ENCODE measurements at regions not wholly inside any gene's neighbourhood (a gene's known extent, or its start where the extent isn't known, plus 50 kb on each side); places are given as distances from the start of the nearest gene placed in this dataset.

DNA sequence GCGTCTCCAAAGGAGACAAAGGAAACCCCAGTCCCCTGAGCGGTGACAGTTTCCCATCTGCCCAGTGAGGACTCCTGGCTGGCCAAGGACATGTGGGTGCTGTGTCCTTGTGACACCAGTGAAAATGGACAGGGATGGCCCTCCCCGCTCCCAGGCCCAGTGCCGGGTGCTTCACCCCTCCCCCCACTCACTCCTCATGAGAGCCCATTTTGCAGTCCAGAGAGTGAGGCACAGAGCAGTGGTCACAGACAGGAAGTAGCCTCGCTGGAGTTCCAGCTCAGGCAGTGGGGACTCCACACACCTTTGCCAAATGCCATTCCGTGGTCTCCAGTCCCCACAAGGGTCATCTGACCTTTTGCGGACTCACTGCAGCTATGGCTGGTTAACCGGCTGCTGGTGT is 642.9 kb downstream of the PTPRU start:
- DNase-seq, result no peak

DNA sequence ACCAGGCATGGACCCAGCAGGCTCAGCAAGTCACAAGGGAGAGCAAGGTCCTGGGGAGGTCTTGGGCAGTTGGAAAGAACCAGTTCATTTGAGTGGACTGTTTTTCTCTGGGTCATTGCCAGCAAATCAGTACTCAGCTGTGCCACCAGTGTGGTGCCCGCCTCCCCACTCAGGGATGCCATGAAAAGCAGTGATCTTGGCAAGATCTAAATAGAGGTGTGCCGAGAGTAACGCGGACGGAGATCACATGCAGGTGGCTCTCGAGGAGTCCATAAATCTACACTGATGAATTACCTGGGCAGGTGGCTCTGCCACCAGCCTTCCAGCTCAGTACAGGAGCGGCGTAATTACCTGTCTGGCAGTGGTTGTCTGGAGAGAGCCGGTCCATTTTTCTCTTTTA is 642.2 kb downstream of the PTPRU start:
- no peak for DNase-seq

DNA sequence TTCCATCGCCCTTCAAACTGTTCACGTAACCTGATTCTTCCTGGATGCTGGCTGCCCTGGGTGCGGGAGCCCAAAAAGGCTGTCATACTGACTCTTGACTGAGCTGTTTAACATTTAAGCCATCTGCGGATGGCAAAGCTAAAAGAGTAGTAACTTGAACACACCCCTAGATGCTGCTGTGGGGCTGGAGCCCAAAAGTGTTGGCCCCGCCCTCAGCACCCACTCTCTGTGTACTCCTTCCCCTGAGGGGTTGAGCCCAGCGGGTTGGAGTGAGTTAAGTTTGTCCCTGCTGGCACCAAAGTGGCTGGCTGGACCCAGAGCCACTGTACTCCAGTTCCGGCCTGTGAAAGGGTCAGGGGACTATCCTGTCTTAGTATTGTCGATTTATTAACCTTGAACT is 640.6 kb downstream of the PTPRU start:
- no peak for DNase-seq

DNA sequence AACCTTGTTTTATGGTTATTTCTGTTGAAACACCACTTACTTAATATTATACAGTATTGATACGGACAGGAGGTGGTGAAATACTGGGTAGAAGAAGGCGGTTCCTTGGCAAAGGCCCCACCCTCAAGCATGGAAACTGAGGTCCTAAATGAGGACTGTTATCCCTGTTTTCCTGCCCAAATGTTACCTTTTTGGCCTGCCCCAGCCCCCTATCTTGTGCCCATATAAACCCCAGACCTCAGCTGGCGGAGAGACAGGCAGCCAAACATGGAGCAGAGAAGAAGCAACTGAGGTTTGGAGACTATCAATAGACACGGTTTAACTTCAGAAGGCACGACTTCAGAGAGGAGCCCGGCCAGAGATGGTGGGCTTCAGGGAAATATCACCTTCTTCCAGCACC is 640.1 kb downstream of the PTPRU start:
- no peak for DNase-seq

DNA sequence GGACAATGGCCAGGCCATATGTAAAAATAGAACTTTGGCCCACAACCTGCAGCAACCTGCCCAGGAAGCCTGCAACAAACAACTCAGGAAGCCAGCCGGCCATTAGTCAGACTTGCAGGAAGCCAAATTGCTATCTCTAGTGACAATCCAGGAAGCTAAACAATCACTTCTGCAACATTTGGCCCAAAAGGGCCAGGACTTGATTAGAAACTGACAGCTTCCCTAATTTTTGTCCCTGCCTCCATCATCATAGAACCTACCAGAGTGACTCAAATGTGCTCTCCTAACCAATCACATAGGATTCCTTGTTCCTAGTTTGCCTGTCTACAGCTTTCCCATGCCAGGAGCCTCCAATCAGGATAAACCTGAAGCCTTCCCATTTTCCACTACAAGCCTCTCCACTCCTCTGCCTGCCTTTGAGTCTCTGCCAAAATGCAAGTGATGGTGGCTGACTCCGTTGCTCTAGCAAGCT is 639.3 kb downstream of the PTPRU start:
- DNase-seq, result no peak

DNA sequence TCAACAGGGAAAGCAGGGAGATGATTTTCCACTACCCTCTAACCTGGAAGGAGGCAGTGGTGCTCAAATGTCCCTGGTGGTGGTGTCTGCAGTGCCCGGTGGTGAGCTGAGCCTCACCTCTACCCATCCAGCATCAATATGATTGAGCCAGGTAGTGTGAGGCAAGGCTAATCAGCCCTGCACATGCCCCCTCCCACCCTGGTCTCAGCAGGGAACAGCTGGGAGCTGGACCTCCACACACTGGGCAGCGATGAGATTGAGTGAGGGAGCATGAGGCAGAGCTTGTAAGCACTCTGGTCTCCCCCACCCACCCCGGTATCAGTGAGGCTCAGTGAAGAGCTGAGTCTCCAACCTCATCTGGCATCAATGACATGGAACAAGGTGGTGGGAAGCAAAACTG is 634.3 kb downstream of the PTPRU start:
- DNase-seq, result no peak

DNA sequence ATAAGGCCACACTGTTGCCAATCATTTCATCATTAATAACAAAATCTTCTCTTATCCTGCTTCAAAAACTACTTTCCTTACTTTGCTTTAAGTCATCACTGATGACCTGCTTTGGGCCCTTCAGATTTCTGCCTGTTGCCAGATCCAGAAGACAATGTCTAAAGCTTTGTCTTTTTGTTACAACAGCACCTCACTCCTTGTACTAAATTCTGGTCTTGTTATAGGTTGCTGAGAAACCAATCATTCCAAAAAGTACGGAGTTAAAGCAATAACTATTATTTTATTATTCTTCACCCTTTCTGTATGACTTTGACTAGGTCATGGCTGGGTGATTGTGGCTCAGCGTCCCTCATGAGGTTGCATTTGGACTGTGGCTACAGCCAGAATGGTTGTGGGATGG is 633.5 kb downstream of the PTPRU start:
- no peak for DNase-seq

DNA sequence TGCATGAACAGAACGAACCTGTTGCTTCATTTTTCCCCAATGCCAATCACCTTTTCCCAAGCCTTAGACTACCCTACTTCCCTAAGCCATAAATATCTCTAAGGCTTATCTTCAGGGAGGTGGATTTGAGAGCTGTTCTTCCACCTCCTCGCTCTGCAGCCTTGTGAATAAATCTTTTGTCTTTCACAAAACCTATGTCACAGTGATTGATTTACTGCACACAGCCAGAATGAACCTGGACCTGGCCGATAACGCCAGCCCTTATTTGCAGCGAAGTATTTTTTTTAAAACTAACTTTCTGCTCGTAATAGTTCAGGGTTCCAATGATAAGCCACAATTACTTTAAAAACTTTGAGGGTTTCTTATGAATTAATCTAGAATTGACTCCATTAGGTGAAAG is 632.6 kb downstream of the PTPRU start:
- no peak for DNase-seq

DNA sequence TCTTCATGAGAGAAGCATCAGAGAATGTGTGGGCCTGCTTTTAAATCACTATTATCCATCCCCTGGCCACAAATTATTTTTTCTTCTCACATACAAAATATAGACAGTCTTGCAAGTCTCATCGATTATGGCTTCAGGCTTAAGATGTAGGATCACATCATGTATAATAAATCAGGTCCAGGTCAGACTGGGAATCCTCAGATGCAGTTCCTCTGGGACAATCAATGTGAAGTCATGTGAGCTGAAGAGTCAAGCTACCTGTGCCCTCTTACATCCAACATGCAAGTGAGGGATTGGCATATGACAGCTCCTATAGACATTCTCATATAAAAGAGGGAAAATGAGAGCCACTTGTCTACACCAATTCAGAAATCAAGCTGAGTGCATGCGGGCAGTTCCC is 631.8 kb downstream of the PTPRU start:
- no peak for DNase-seq

DNA sequence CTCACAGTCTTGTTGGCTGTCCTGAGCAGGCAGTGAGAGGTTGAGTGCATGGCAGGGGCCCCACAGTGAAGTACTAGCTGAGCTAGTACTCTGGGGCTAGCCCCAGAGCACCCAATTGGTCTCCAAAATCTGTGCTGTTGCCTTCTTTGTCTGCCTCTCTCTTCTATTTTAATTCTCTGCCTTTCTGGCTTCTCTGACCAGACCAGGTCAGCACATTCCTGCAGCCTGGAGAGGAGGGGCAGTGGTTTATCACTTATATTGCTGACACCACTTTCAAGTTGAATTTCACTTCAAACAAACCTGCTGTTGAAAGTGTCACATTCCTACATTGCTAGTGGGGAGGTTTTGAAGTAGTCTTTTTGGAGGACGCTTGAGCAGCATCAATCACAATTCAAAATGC is 628.7 kb downstream of the PTPRU start:
- DNase-seq, result no peak

DNA sequence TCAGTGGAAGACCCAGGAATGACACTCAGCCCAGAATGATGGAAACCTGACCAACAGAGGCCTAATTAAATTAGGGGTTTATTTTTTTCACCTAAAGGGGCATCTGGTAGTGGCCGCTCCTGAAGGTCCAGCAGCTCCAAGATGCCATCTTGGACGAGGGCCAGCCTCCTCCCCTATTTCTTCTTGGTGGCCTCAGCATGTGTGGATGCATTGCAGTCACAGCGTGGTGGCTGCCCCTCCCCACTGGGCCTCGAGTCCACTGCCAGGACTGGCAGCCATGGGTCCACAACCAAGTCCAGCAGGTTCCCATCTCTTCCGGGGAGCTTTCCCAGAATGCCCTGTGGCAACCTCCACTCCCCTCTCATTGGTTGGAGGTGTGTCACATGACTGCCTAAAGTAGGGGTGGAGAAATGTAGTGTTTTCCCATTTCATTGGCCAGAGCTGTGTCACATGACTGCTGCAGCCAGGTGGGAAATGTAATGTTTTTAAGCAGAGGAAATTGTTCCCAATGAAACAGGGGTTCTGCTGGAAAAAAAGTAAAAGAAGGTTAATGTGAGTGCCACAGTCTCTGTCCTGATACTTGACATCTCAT is 628.2 kb downstream of the PTPRU start:
- DNase-seq, result no peak

DNA sequence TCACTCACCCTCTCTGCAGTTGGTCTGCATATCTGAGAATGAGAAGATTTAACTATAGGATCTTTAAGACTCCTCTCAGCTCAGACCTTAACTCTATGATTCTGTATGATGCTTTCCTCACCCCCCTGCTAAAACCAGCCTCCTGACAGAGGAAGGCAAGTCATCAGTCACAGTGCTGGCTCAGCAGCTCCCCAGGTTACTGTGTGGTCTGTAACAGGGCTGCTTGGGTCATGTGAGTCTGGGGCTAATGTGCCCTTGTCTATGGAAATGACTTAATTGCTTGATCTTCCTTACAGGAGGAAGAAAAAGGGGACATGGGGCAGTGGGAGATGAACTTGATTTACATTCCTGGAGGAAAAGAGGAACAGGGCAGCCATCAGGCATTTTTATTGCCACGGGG is 625.6 kb downstream of the PTPRU start:
- DNase-seq, result no peak

DNA sequence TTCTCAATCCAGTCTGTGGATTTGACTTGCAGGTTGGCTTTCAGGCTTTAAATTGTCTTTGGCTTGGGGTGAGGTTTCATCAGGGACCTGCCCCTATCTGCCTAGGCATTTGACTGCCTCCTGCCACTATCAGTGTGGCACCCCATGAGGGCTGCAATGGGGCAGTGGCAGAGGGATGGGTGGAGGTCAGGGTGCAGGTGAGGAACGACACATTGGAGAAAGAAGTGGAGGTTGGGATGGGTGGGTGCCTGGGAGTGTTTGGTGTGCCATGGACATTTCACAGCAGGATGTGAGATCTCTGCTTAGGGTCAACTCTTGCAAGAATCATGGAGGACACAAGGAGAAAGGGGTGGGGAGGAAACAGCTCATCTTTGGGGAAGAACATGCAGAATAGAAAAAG is 625.1 kb downstream of the PTPRU start:
- DNase-seq, result no peak

DNA sequence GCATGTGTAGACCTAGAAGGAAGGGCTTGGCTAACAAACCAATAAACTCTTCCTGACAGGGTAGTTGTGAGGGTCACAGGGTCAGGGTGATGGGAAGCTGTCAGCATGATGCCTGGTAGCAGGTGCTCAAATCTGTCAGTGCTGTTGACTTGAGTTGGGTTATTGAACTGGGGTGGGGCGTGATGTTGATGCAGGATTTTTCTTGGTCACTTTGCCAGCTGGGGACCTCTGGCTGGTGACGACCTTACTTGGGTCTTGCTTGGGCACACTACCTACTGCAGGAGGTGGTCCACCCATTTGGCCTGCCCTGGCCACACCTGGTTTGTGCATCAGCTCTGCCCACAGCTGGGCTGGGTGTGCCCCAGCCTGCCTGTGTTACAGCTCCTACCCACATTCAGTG is 624.4 kb downstream of the PTPRU start:
- no peak for DNase-seq

DNA sequence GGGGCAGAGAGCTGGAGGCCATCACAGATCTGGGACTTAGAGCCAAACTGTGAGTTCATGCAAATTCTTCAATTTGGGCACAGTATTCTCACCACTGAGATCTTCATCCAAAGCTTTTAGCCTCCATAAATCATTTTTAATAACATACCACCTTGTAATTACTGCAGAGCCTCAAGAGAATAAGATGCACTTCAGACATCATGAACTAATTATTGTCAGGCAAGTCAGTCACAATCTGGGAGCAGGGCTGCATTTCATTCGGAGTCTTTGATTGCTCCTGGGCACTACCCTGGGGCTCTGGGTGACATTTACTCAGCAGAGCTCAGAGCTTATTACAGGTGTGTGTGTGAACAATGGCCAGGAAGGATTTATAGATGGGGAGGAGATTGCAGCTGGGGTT is 623.7 kb downstream of the PTPRU start:
- no peak for DNase-seq

DNA sequence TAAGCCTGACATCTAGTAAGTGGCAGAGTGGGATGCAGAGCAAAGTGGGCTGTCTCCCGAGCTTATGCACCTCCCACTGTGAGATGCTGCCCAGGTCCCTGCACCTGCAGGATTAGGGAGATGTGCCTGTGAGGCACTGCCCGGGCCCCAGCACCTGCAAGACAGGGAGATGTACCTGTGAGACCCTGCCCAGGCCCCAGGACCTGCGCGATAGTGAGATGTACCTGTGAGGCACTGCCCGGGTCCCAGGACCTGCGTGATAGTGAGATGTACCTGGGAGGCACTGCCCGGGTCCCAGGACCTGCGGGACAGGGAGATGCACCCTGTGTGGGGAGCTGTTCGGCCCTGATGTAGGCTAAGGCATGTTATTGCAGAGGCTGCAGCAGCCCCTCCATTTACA is 622.8 kb downstream of the PTPRU start:
- no peak for DNase-seq

DNA sequence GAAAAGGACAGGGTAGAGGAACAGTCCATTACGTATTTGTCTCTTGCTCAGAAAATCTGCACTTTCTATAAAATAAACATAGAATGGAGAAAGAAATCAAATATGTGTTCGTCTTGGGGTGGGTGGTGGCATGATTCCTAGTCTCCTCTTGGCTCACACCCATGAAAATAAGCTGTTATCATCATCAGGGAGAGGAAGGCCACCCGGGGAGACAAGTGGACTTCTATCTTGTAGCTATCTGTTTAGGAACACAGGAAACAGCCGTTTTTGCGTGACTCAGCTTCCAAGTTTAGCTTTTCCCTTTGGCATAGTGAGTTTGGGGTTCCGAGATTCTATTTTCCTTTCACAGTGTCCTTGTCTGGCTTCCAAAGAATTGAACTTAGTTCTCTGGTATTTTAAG is 622.3 kb downstream of the PTPRU start:
- DNase-seq, result no peak

DNA sequence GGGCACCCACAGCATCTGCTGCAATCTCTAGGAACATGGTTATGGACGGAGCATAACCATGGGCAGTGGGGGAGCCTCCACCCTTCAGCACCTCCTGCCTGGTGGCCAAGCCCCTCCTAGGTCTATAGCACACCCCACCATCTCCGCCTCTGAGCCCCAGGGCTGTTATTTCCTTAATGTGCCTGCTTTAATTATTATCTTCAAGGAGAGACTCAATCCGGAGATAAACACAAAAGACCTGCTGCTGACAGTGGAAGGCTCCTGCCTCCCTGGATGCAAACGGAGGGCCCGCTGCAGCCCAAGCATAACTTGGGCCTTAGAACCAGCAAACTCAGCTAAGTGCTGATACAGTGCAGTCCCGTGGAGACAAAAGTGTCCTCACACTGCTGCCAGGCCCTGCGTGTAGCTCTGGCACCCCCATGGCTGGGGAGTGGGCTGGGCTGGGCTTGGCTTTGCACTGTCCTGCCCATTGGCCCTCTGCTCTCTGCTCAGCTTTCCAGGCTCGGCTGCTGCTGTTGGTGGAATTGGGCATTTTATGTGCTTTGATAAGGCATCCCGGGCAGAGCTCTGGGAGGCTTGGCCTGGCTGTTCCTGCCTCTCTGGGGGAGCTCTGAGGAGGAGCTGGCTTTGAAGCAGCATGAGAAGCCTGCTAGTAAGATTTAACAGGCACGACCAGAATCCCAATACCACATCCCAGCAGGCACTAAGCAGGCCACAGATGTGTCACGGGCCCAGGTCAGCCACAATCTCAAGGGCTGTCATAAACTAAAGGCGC is 620.2 kb downstream of the PTPRU start:
- DNase-seq, result no peak

DNA sequence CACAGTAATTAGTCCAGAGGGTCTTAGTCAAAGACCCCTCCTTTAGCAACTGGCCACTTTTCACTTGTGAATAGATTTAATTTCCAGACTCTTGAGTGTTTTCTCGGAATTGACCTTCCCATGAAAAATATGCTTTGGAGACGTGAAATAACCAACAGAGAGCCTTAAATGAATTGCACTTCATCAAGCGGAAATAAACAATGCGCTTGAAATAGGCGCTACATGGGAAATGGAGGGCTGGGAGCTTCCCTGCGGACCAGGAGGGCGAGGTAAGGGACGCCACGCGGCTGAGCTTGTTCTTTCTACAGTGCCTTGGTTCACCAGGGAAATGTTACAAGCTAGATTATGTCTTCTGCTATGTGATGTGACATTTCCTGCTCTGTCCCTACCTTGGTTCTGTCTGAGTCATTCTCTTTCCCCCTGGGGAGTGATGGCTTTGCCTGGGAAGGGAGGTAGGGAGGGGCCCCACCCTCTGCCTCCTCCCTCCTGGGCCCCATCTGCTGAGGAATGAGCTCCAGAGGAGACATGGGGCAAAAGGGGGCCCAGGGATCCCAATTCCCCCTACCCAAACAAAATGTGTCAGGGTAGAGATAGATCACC is 619.3 kb downstream of the PTPRU start:
- DNase-seq, result no peak

DNA sequence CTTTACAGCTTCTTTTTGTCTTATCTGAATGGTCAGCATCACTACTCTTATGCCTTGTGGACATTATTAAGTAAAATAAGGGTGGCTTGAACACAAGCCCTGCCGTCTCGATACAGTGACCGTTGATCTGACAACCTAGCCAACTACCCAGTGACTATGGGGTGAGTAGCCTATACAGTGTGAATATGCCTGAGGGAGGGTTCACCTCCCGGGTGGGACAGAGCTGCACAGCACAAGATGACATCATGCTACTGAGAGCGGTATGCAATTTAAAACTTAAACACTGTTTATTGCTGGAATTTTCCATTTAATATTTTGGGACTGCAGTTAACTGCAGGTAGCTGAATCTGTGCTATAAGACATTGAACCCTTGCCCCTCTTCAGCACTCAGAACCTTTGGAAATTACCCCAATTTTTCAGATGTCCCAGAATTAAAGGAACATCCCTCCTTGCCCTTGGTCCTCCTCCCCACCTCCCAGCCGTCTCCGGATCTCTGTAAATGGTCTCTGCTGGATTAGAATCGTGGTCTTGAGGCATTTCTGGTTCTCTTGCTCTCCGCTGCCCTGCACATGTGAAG is 618.5 kb downstream of the PTPRU start:
- no peak for DNase-seq

DNA sequence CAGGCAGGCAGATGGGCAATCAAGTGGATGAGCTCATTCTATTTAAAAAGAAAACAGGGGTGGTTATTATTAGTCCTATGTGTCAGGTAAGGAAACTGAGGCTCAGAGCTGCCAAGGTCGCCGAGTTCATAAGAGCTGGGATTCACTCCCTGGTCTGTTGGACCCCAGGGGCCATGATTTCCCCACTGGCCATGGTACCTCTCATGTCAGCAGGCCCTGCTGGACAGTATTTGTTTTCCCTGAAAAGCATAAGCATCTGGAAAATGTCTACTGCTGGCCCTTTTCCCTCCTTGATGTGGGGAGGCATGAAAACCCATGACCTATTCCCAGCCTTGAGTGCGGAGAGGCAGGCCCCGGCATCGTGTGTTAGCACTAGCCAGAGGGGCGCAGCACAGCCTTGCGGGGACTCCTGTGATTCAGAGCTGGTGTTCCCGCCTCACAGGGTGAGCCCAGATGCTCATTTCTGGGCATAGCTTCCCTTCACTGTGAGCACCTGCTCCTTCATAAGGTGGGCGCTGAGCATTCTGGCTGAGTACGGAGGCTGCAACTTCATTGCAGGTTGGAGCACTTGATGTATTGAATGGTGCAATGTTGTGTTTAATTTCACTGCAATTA is 617.5 kb downstream of the PTPRU start:
- no peak for DNase-seq

DNA sequence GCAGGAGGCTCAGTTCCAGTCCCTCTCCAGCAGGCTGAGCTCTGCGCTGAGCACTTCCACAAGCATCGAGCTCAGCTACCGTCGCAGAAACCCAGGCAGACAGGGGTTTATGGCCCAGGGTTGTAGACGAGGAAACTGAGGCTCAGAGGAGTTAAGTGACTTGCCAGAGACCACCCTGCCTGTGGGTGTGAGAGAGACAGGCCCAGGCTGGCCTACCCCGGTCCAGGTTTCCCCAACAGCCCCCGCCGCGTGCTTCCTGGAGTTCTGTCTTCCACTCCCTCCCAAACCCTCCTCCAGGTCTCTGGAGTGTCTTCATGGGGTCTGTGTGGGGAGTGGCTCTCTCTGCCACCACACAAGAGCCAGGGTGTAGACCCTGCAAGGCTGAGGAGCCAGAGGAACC is 615.9 kb downstream of the PTPRU start:
- DNase-seq, result no peak

DNA sequence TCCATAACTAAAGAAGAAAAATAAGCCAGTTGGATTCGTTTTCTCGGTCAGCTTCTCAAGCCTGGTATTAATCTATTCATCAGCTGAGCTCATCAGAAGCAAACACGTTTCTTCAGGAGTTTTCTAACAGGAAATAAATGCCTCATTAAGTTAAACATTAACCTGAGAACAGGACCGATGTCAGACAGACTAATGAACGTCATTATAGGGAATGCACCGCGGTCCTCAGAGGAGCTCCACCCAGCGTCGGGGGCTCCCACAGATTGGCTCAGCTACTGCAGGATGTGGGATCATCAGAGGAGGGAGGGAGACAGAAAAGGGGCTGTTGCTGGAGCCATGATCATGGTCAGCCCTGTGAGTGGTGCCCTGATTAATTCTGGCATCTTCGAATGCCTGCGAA is 615.4 kb downstream of the PTPRU start:
- no peak for DNase-seq

All from hindlimb muscle (tissue), 1 donor.